ENCODE measurements at regions not wholly inside any gene's neighbourhood (a gene's known extent, or its start where the extent isn't known, plus 50 kb on each side); places are given as distances from the start of the nearest gene placed in this dataset.

DNA sequence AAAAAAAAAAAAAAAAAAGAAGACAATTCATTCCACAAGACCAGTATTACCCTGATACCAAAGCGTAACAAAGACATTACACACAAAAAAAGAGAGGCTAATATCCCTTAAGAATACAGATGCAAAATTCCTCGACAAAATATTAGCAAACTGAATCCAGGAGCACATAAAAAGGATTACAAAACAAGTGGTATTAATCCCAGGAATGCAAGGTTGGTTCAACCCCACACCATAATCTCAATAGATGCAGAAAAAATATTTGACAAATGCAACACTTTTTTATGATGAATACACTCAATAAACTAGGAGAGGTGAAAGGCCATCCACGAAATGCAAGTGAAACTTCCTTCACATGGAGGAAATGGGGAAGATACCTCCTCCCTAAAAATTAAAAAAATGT, 80.1 kb upstream of the TLR4 start:
- Histone ChIP-seq H3K79me2 (ENCODE audit: control insufficient read depth, insufficient read depth, low read length) (no peaks in the 10 kb centered on the region), H3K9me3 (ENCODE audit: control insufficient read depth, low read depth, low read length) (no peaks in the 10 kb centered on the region), H4K20me1 (ENCODE audit: control insufficient read depth, extremely low read depth, insufficient read depth, low read length) (no peaks in the 10 kb centered on the region), H3K9me1 (ENCODE audit: control insufficient read depth, extremely low read depth, insufficient read depth, low read length) (no peaks in the 10 kb centered on the region), H3K9ac (ENCODE audit: control insufficient read depth, extremely low read depth, insufficient read depth, low read length) (no peak overlapping the region), H3K4me1 (ENCODE audit: control insufficient read depth, extremely low read depth, insufficient read depth, low read length) (no peaks in the 10 kb centered on the region), H3K27me3 (ENCODE audit: control insufficient read depth, extremely low read depth, insufficient read depth, low read length) (no peaks in the 10 kb centered on the region), H2AFZ (ENCODE audit: control insufficient read depth, low read length) (no peak overlapping the region), H3K4me3 (ENCODE audit: control insufficient read depth in 2 of 3, extremely low read depth in 1 of 3, insufficient read depth in 2 of 3, low read depth in 1 of 3, low read length in 3 of 3) (no peak overlapping the region), H3K4me2 (ENCODE audit: control insufficient read depth, extremely low read depth, insufficient read depth, low read depth, low read length) (no peak overlapping the region), H3K27ac (ENCODE audit: control insufficient read depth, insufficient read depth, low read length) (no peak overlapping the region), H3K36me3 (ENCODE audit: control insufficient read depth in 2 of 2, extremely low read depth in 1 of 2, insufficient read depth in 2 of 2, low read length in 2 of 2) (no peaks in the 10 kb centered on the region)
- DNase-seq (ENCODE audit: low read depth, low spot score) (no peak), FAIRE-seq (no peak)
- dilution Hi-C loops (cut with MboI; ENCODE audit: extremely low pct_ligation_motif_present, low sequenced_read_pairs), result no loop called here
- TF ChIP-seq, protein P1, sequence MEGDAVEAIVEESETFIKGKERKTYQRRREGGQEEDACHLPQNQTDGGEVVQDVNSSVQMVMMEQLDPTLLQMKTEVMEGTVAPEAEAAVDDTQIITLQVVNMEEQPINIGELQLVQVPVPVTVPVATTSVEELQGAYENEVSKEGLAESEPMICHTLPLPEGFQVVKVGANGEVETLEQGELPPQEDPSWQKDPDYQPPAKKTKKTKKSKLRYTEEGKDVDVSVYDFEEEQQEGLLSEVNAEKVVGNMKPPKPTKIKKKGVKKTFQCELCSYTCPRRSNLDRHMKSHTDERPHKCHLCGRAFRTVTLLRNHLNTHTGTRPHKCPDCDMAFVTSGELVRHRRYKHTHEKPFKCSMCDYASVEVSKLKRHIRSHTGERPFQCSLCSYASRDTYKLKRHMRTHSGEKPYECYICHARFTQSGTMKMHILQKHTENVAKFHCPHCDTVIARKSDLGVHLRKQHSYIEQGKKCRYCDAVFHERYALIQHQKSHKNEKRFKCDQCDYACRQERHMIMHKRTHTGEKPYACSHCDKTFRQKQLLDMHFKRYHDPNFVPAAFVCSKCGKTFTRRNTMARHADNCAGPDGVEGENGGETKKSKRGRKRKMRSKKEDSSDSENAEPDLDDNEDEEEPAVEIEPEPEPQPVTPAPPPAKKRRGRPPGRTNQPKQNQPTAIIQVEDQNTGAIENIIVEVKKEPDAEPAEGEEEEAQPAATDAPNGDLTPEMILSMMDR (optimal IDR thresholded peaks at IDR 0.05 in 1 of 3, IDR thresholded peaks at IDR 0.05 in 1 of 3, conservative IDR thresholded peaks at IDR 0.05 in 1 of 3; ENCODE audit: extremely low read depth in 1 of 3, insufficient read depth in 2 of 3, low read length in 3 of 3), result no peak
- no peak for TF ChIP-seq EZH2 (IDR thresholded peaks at IDR 0.05; ENCODE audit: low read length)

DNA sequence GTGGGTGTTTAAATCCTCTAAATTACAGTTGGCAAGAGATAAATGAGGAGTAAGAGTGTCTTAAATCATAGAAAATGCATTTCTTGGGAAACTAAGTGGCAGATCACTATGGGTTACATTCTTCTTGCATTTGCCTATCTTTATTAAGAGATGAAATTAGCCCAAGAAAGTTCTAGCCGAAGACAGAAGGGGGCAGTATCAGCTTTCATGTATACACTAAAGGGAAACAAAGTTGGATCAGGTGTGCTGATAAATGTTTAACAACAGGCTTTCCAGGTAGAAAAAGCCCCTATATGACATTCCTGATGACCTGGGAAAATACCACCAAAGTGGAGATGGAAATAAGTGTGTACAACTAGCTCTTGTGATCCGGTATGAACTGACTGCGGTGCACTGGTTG, 81.9 kb upstream of the TLR4 start:
- Histone ChIP-seq H3K4me1 (ENCODE audit: control insufficient read depth, extremely low read depth, insufficient read depth, low read length) (no peaks in the 10 kb centered on the region), H3K27me3 (ENCODE audit: control insufficient read depth, extremely low read depth, insufficient read depth, low read length) (no peaks in the 10 kb centered on the region), H3K4me2 (ENCODE audit: control insufficient read depth, extremely low read depth, insufficient read depth, low read depth, low read length) (no peak overlapping the region), H3K9ac (ENCODE audit: control insufficient read depth, extremely low read depth, insufficient read depth, low read length) (no peak overlapping the region), H3K9me1 (ENCODE audit: control insufficient read depth, extremely low read depth, insufficient read depth, low read length) (no peaks in the 10 kb centered on the region), H3K9me3 (ENCODE audit: control insufficient read depth, low read depth, low read length) (no peaks in the 10 kb centered on the region), H2AFZ (ENCODE audit: control insufficient read depth, low read length) (no peak overlapping the region), H4K20me1 (ENCODE audit: control insufficient read depth, extremely low read depth, insufficient read depth, low read length) (no peaks in the 10 kb centered on the region), H3K79me2 (ENCODE audit: control insufficient read depth, insufficient read depth, low read length) (no peaks in the 10 kb centered on the region), H3K4me3 (ENCODE audit: control insufficient read depth in 2 of 3, extremely low read depth in 1 of 3, insufficient read depth in 2 of 3, low read depth in 1 of 3, low read length in 3 of 3) (no peak overlapping the region), H3K36me3 (ENCODE audit: control insufficient read depth in 2 of 2, extremely low read depth in 1 of 2, insufficient read depth in 2 of 2, low read length in 2 of 2) (no peaks in the 10 kb centered on the region), H3K27ac (ENCODE audit: control insufficient read depth, insufficient read depth, low read length) (no peak overlapping the region)
- dilution Hi-C loops (cut with MboI; ENCODE audit: extremely low pct_ligation_motif_present, low sequenced_read_pairs), result no loop called here
- no peak for TF ChIP-seq EZH2 (IDR thresholded peaks at IDR 0.05; ENCODE audit: low read length)
- TF ChIP-seq, protein P1 (optimal IDR thresholded peaks at IDR 0.05 in 1 of 3, IDR thresholded peaks at IDR 0.05 in 1 of 3, conservative IDR thresholded peaks at IDR 0.05 in 1 of 3; ENCODE audit: extremely low read depth in 1 of 3, insufficient read depth in 2 of 3, low read length in 3 of 3), result no peak
- no peak for DNase-seq (ENCODE audit: low read depth, low spot score)
- no peak for FAIRE-seq

All from keratinocyte (primary cell).